ENCODE measurements at regions not wholly inside any gene's neighbourhood (a gene's known extent, or its start where the extent isn't known, plus 50 kb on each side); places are given as distances from the start of the nearest gene placed in this dataset.

DNA sequence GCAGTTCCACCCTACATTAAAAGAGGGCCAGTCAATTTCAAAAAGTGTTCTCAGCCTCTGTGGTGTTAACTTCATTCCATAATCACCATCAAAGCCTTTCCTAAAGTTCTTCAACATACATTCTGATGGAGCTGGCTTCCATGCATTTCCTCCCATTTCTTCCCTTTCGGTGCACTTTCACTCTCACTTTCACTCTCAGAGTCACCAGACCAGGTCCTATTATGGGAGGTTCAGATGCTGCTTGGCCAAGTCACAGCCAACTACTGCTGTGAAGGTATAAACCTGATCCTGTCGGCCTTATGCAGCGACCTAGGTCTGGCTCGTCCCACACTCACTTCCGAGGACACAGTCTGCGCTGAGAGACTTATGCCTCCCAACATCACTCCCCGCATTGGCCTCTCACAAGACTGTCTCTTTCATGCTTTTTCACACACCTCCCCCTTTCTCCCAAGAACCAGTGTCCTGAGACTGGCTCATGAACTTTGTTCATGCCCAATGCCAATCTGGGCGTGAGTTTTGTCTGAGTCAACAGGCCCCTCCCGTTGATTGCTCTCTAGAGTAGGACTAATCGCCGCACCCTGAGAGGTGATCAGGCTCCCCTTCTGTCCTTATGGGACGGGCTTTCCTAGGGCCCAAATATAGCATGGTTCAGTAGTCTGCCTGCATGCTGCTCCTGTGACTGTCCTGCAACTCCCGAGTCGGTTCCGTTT, 60.8 kb upstream of the XAGE1B start (continued):
- TF ChIP-seq SUZ12 (IDR thresholded peaks at IDR 0.05; ENCODE audit: low read length): no peak

Measured in H1 (cell line).